Fibroblast of lung (primary cell): ENCODE measurements at regions not wholly inside any gene's neighbourhood (a gene's known extent, or its start where the extent isn't known, plus 50 kb on each side); places are given as distances from the start of the nearest gene placed in this dataset.

Experiments
- DNase-seq, 2 donors: peaks; one replicate each; pipeline versions ENCODE4 v3.0.0 to v3.0.0-alpha.2; 2010; ENCODE audit warnings: low read depth in 2 of 2
- H2AFZ ChIP-seq: 2 replicates; pipeline ENCODE4 v1.5.1; 2012; ENCODE audit warnings: low read length, control low read depth, inconsistent platforms
- H3K27ac ChIP-seq: 2 replicates; pipeline ENCODE4 v1.5.1; 2011; ENCODE audit warnings: low read length, control low read depth; ENCODE audit not compliant: insufficient read depth
- H3K27me3 ChIP-seq: 2 replicates; pipeline ENCODE4 v1.5.1; 2011; ENCODE audit warnings: mild to moderate bottlenecking, low read length; ENCODE audit not compliant: control insufficient read depth, insufficient read depth
- H3K36me3 ChIP-seq: 2 replicates; pipeline ENCODE4 v1.5.1; 2011; ENCODE audit warnings: low read length; ENCODE audit not compliant: control insufficient read depth, insufficient read depth
- H3K4me1 ChIP-seq: 2 replicates; pipeline ENCODE4 v1.5.1; 2011; ENCODE audit warnings: low read length; ENCODE audit not compliant: control insufficient read depth, insufficient read depth; ENCODE audit errors: extremely low read depth
- H3K4me2 ChIP-seq: 2 replicates; pipeline ENCODE4 v1.5.1; 2011; ENCODE audit warnings: low read length, control low read depth; ENCODE audit not compliant: insufficient read depth; ENCODE audit errors: extremely low read depth
- H3K4me3 ChIP-seq, 4 experiments: fragments of 200-600 bp in 1 of 4; sonication (generic) in 1 of 4; replicated peaks in 1 of 4; 2 replicates each; pipeline ENCODE4 v1.5.1; 2011 to 2016; ENCODE audit warnings: low read length in 4 of 4, low read depth in 3 of 4, mild to moderate bottlenecking in 3 of 4, control low read depth in 2 of 4, inconsistent platforms in 1 of 4, mixed read lengths in 1 of 4; ENCODE audit not compliant: insufficient read depth in 1 of 4; ENCODE audit errors: control extremely low read depth in 1 of 4
- H3K79me2 ChIP-seq: 2 replicates; pipeline ENCODE4 v1.5.1; 2012; ENCODE audit warnings: mild to moderate bottlenecking, low read length, inconsistent platforms; ENCODE audit not compliant: control insufficient read depth, insufficient read depth
- H3K9ac ChIP-seq: 2 replicates; pipeline ENCODE4 v1.5.1; 2011; ENCODE audit warnings: mild to moderate bottlenecking, low read length, control low read depth; ENCODE audit not compliant: insufficient read depth
- H3K9me3 ChIP-seq: 2 replicates; pipeline ENCODE4 v1.5.1; 2012; ENCODE audit warnings: low read depth, low read length; ENCODE audit not compliant: control insufficient read depth, insufficient read depth
- H4K20me1 ChIP-seq: 2 replicates; pipeline ENCODE4 v1.5.1; 2011; ENCODE audit warnings: low read length; ENCODE audit not compliant: control insufficient read depth, insufficient read depth; ENCODE audit errors: extremely low read depth
- EZH2 ChIP-seq: IDR thresholded peaks from 2 replicates; pipeline ENCODE4 v1.5.1; 2012; ENCODE audit warnings: low read length, control low read depth, mild to moderate bottlenecking; ENCODE audit errors: missing control alignments
- TF ChIP-seq, protein P1 (sequence below), 2 donors: IDR thresholded peaks in 1 of 2; conservative IDR thresholded peaks in 1 of 2; 1 replicate in 1 of 2; 2 replicates in 1 of 2; pipeline ENCODE4 v1.5.1; 2011 to 2012; ENCODE audit warnings: low read length in 2 of 2, control low read depth in 1 of 2, inconsistent platforms in 1 of 2, low read depth in 1 of 2, mild to moderate bottlenecking in 1 of 2

DNA sequence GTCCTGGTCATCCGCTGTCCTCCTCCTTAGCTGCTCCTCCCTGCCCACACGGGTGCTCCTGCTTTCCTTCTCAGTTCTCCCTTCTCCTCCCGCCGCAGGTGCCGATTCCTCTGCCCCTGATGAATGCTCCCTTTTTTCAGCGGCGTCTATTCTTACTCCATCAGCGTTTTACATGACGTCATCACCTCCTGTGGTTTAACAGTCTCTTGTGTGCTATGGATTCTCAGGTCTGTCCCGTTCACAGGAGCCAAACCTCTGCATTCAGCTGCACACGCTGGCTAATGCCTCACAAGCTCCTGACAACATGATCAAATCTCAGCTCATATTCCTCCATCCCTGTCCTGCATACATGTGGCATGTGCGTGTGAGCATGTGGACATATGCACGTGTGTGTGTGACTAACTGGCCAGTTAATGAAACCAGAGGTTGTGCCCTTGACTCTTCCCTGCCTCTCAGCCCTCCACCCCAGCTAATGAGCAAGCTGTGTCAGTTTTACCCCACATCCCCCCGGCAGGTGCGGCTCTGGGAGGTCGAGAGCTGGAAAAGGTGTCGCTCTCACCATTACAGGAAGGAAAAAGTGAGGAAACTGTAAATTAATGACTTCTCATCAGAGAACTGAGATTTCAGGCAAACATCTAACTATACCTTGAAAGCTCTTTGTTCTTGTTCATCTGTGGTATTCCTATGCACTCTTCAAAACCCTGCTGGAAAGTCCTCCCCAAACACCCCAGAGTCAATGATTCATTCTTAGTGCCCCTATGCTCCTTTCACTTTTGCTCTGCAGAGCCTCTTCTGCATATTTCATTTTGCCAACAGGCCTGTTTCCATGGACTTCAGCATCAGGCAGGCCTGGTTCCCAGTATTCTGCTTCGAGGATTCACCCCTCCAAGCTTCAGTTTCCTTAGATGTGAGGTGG, 163.1 kb downstream of the TTLL2 start:
- H3K4me3 ChIP-seq: no peak overlapping the region
- H3K27ac ChIP-seq: no peak overlapping the region
- H3K9me3 ChIP-seq: no peaks in the 10 kb centered on the region
- H3K4me2 ChIP-seq: no peak overlapping the region
- H3K36me3 ChIP-seq: no peaks in the 10 kb centered on the region
- no peak overlapping the region for H2AFZ ChIP-seq
- no peaks in the 10 kb centered on the region for H4K20me1 ChIP-seq
- TF ChIP-seq EZH2: no peak
- TF ChIP-seq, protein P1, sequence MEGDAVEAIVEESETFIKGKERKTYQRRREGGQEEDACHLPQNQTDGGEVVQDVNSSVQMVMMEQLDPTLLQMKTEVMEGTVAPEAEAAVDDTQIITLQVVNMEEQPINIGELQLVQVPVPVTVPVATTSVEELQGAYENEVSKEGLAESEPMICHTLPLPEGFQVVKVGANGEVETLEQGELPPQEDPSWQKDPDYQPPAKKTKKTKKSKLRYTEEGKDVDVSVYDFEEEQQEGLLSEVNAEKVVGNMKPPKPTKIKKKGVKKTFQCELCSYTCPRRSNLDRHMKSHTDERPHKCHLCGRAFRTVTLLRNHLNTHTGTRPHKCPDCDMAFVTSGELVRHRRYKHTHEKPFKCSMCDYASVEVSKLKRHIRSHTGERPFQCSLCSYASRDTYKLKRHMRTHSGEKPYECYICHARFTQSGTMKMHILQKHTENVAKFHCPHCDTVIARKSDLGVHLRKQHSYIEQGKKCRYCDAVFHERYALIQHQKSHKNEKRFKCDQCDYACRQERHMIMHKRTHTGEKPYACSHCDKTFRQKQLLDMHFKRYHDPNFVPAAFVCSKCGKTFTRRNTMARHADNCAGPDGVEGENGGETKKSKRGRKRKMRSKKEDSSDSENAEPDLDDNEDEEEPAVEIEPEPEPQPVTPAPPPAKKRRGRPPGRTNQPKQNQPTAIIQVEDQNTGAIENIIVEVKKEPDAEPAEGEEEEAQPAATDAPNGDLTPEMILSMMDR (conservative IDR thresholded peaks at IDR 0.05 in 1 of 2, IDR thresholded peaks at IDR 0.05 in 1 of 2; ENCODE audit: low read depth in 1 of 2, low read length in 2 of 2): no peak
- no peaks in the 10 kb centered on the region for H3K79me2 ChIP-seq
- H3K4me1 ChIP-seq: no peaks in the 10 kb centered on the region
- H3K9ac ChIP-seq: no peak overlapping the region
- H3K27me3 ChIP-seq: no peaks in the 10 kb centered on the region
- no peak for DNase-seq

DNA sequence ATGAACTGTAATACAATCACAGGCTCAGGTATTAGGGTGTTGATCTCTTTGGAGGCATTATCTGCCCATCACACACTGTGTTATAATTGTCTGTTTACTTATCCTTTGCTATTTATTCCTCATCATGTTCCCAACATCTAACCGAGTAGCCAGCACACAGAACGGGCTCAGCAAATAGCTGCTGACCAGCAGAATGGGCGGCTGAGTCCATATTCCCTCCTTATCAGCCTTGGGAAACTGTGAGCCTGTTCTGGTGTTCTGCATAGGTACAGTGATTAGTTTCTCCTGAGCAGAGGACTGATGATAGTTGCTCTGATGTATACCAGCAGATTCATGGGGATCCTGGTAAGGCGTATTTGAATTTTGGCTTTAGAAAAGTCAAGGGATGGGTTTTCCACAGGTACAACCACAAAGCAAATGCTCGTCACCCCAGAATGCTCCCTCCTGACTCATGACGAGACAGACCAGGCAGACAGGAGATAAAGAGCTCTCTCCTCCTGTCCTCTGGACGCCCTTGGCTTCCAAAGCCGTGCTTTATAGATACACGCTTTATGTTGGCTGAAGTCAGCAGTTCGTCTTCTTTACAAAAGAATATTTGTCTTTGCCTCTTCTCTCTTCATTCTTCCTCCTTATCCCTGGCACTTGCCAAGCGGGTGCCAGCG, 166.7 kb downstream of the TTLL2 start:
- no peaks in the 10 kb centered on the region for H3K36me3 ChIP-seq
- H3K27ac ChIP-seq: no peak overlapping the region
- H3K9ac ChIP-seq: no peak overlapping the region
- no peaks in the 10 kb centered on the region for H3K27me3 ChIP-seq
- no peak overlapping the region for H3K4me3 ChIP-seq
- no peaks in the 10 kb centered on the region for H4K20me1 ChIP-seq
- no peak overlapping the region for H3K4me2 ChIP-seq
- TF ChIP-seq EZH2: no peak
- TF ChIP-seq, protein P1 (conservative IDR thresholded peaks at IDR 0.05 in 1 of 2, IDR thresholded peaks at IDR 0.05 in 1 of 2; ENCODE audit: low read depth in 1 of 2, low read length in 2 of 2): no peak
- no peak overlapping the region for H2AFZ ChIP-seq
- no peaks in the 10 kb centered on the region for H3K79me2 ChIP-seq
- H3K4me1 ChIP-seq: no peaks in the 10 kb centered on the region
- DNase-seq: no peak
- H3K9me3 ChIP-seq: peaks cover 7% of the 10 kb centered on the region

DNA sequence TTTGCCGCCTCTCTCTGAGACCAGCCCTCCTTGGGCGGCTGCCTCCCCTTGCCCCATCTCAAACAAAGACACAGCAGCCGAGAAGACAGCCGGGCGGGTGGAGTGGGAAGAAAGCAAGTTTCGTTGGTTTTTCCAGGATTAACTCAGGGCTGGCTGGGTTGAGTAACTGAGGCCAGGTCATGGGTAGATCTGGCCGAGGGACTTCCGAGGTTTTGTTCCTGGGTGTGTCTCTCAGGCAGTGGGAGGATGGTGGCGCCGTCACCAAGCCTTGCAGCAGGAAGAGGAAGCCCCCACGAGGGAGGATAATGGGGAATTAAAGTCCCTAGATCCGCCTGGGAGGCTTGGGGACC, 167.2 kb downstream of the TTLL2 start:
- Histone ChIP-seq H3K9me3 (peaks cover 7% of the 10 kb centered on the region), H3K4me3 (no peak overlapping the region), H2AFZ (no peak overlapping the region), H4K20me1 (no peaks in the 10 kb centered on the region), H3K9ac (no peak overlapping the region), H3K4me2 (no peak overlapping the region), H3K79me2 (no peaks in the 10 kb centered on the region), H3K27ac (no peak overlapping the region), H3K36me3 (no peaks in the 10 kb centered on the region), H3K27me3 (no peaks in the 10 kb centered on the region), H3K4me1 (no peaks in the 10 kb centered on the region)
- no peak for TF ChIP-seq EZH2
- TF ChIP-seq, protein P1 (conservative IDR thresholded peaks at IDR 0.05 in 1 of 2, IDR thresholded peaks at IDR 0.05 in 1 of 2; ENCODE audit: low read depth in 1 of 2, low read length in 2 of 2): no peak
- no peak for DNase-seq
